CD4-positive, alpha-beta T cell (primary cell): ENCODE measurements at regions not wholly inside any gene's neighbourhood (a gene's known extent, or its start where the extent isn't known, plus 50 kb on each side); places are given as distances from the start of the nearest gene placed in this dataset.
"Not testable (repeated sequence)": the region's sequence is repeated elsewhere in the genome, so short reads cannot be mapped to it uniquely, and the experiment has no call there.

Experiments used
- ATAC-seq: fragments of 200-7000 bp; cut with Tn5 transposase; one replicate; pipeline ENCODE4 v1.10.0; 2022; ENCODE audit warnings: mild to moderate bottlenecking; ENCODE audit not compliant: poor library complexity
- CTCF ChIA-PET: fragments of 350-600 bp; sonication (Branson Sonifier 250); formaldehyde crosslinking; loops from one replicate; lab custom pipeline; 2021; ENCODE audit warnings: antibody characterized with exemption, inconsistent platforms; lab: Charles Lee
- POLR2A ChIA-PET: fragments of 350-600 bp; sonication (Branson Sonifier 250); formaldehyde crosslinking; loops from one replicate; lab custom pipeline; 2021; ENCODE audit warnings: antibody characterized with exemption, inconsistent platforms; lab: Charles Lee
- DNase-seq, 14 experiments: peaks; one replicate each; pipeline ENCODE4 v3.0.0-alpha.2; 2013 to 2020; ENCODE audit warnings: mixed read lengths in 2 of 14
- H3K27ac ChIP-seq, 2 donors: one replicate each; pipeline versions ENCODE4 v1.5.1 to v1.7.0; 2013; ENCODE audit warnings: low read length in 2 of 2, low read depth in 1 of 2, mild to moderate bottlenecking in 1 of 2
- H3K27me3 ChIP-seq, 2 experiments: 1 replicate in 1 of 2; 2 replicates in 1 of 2; pipeline versions ENCODE4 v1.6.1 to v1.7.0; 2013; ENCODE audit warnings: low read length in 2 of 2, control low read depth in 1 of 2, mild to moderate bottlenecking in 1 of 2, moderate library complexity in 1 of 2; ENCODE audit not compliant: insufficient read depth in 2 of 2, control insufficient read depth in 1 of 2
- H3K36me3 ChIP-seq: one replicate; pipeline ENCODE4 v1.6.1; 2013; ENCODE audit warnings: low read length, control low read depth; ENCODE audit not compliant: insufficient read depth
- H3K4me1 ChIP-seq: one replicate; pipeline ENCODE4 v1.6.1; 2013; ENCODE audit warnings: low read length, control low read depth; ENCODE audit not compliant: insufficient read depth
- H3K4me3 ChIP-seq: one replicate; pipeline ENCODE4 v1.5.1; 2013; ENCODE audit warnings: mild to moderate bottlenecking, low read length, moderate library complexity
- H3K9me3 ChIP-seq, 2 experiments: 1 replicate in 1 of 2; 2 replicates in 1 of 2; pipeline versions ENCODE4 v1.6.1 to v1.7.0; 2013; ENCODE audit warnings: low read length in 2 of 2, mild to moderate bottlenecking in 2 of 2, control low read depth in 1 of 2, moderate library complexity in 1 of 2; ENCODE audit not compliant: control insufficient read depth in 1 of 2, insufficient read depth in 1 of 2
- H3K27ac Mint-ChIP-seq: one replicate; pipeline ENCODE4 v1.8.0; 2020; ENCODE audit warnings: mixed read lengths
- H3K27me3 Mint-ChIP-seq: one replicate; pipeline ENCODE4 v1.8.0; 2021; ENCODE audit warnings: mixed read lengths
- H3K36me3 Mint-ChIP-seq: one replicate; pipeline ENCODE4 v1.8.0; 2021; ENCODE audit warnings: low read depth, mixed read lengths
- H3K4me1 Mint-ChIP-seq: one replicate; pipeline ENCODE4 v1.8.0; 2021; ENCODE audit warnings: low read depth, mixed read lengths
- H3K4me3 Mint-ChIP-seq: one replicate; pipeline ENCODE4 v1.8.0; 2020; ENCODE audit warnings: mild to moderate bottlenecking, mixed read lengths
- H3K9me3 Mint-ChIP-seq: one replicate; pipeline ENCODE4 v1.8.0; 2020; ENCODE audit warnings: mixed read lengths
- CTCF ChIP-seq: fragments of 200-600 bp; IDR thresholded peaks from one replicate; pipeline ENCODE4 v1.8.0; 2022; ENCODE audit warnings: antibody characterized with exemption, mild to moderate bottlenecking
- intact Hi-C, 2 experiments: fragments of 100-400 bp; cut with DNase I in 1 of 2; cut with micrococcal nuclease in 1 of 2; formaldehyde crosslinking; loops; one replicate each; pipeline versions ENCODE4 v1.15.1 to v1.9.0; 2023 to 2025; cut with DNase I, micrococcal nuclease

- H3K27me3 ChIP-seq = peaks cover 12 to 29% of the 10 kb centered on the region in 2 experiments
- Mint-ChIP-seq H3K4me3 (no peak overlapping the region), H3K36me3 (no peaks in the 10 kb centered on the region), H3K27me3 (peaks cover 62% of the 10 kb centered on the region), H3K9me3 (no peaks in the 10 kb centered on the region), H3K4me1 (no peaks in the 10 kb centered on the region), H3K27ac (no peak overlapping the region)
- ChIA-PET POLR2A (no interaction called here), CTCF (no interaction called here)
- intact Hi-C loops = loop anchor here in 1 of 2 experiments (5.0 kb wide), 1 partner anchor 400 kb away; no protein-coding TSS in a partner anchor
- peak in 11 of 14 experiments; percentile 10 to 56 (median 19) for DNase-seq
- H3K27ac ChIP-seq = no peak overlapping the region
- TF ChIP-seq CTCF = peak; percentile 67
- no peaks in the 10 kb centered on the region for H3K36me3 ChIP-seq
- no peak for ATAC-seq
- H3K4me3 ChIP-seq = no peak overlapping the region
- H3K9me3 ChIP-seq = peaks cover 0 to 7% of the 10 kb centered on the region in 2 experiments
- peaks cover 1% of the 10 kb centered on the region for H3K4me1 ChIP-seq
Observed at GRCh38 chr9:113682297-113682771, 193.8 kb upstream of the ZNF618 start.

- CTCF ChIA-PET, H3K27ac Mint-ChIP-seq, H3K4me3 Mint-ChIP-seq, H3K9me3 Mint-ChIP-seq, intact Hi-C loops, DNase-seq, H3K36me3 Mint-ChIP-seq, H3K36me3 ChIP-seq, H3K27ac ChIP-seq, POLR2A ChIA-PET, H3K4me3 ChIP-seq, H3K4me1 Mint-ChIP-seq, ATAC-seq: not testable (repeated sequence)
- H3K27me3 Mint-ChIP-seq = peaks cover 75% of the 10 kb centered on the region
- H3K27me3 ChIP-seq = peaks cover 30 to 42% of the 10 kb centered on the region in 2 experiments
- H3K9me3 ChIP-seq = peaks cover 0 to 15% of the 10 kb centered on the region in 2 experiments
- peaks cover 10% of the 10 kb centered on the region for H3K4me1 ChIP-seq
Observed at GRCh38 chr9:113685636-113686035, 190.5 kb upstream of the ZNF618 start.

GRCh38 chr9:113687107-113687679, 188.9 kb upstream of the ZNF618 start:
- H3K4me1 Mint-ChIP-seq = no peaks in the 10 kb centered on the region
- intact Hi-C loops = no loop called here
- ATAC-seq (no peak), DNase-seq (no peak)
- no peak for TF ChIP-seq CTCF
- Histone ChIP-seq H3K4me1 (peaks cover 10% of the 10 kb centered on the region), H3K27ac (no peak overlapping the region), H3K36me3 (no peaks in the 10 kb centered on the region), H3K27me3 (peaks cover 32 to 43% of the 10 kb centered on the region in 2 experiments), H3K9me3 (peaks cover 0 to 15% of the 10 kb centered on the region in 2 experiments), H3K4me3 (no peak overlapping the region)
- ChIA-PET POLR2A (no interaction called here), CTCF (no interaction called here)
- H3K9me3 Mint-ChIP-seq = no peaks in the 10 kb centered on the region
- peaks cover 77% of the 10 kb centered on the region for H3K27me3 Mint-ChIP-seq
- H3K4me3 Mint-ChIP-seq = no peak overlapping the region
- no peak overlapping the region for H3K27ac Mint-ChIP-seq
- H3K36me3 Mint-ChIP-seq = no peaks in the 10 kb centered on the region
